CD4-positive, CD25-positive, alpha-beta regulatory T cell (primary cell): ENCODE measurements at regions not wholly inside any gene's neighbourhood (a gene's known extent, or its start where the extent isn't known, plus 50 kb on each side); places are given as distances from the start of the nearest gene placed in this dataset.
A peak's percentile ranks its signal among the peaks of the same experiment; 100 is the strongest.

ENCODE experiments used
- ATAC-seq, 2 donors: fragments of 150-1000 bp; cut with Tn5 transposase; one replicate each; pipeline ENCODE4 v1.10.0; 2021; ENCODE audit warnings: low read depth in 2 of 2, moderate number of reproducible peaks in 2 of 2, moderate library complexity in 1 of 2
- DNase-seq, 3 donors: peaks; one replicate each; pipeline versions ENCODE4 v3.0.0 to v3.0.0-alpha.2; 2012 to 2022; ENCODE audit warnings: mixed read lengths in 1 of 3
- H3K27ac ChIP-seq: one replicate; pipeline ENCODE4 v1.7.0; 2013; ENCODE audit warnings: mild to moderate bottlenecking, low read length; ENCODE audit not compliant: insufficient read depth, poor library complexity, severe bottlenecking
- H3K27me3 ChIP-seq: one replicate; pipeline ENCODE4 v1.7.0; 2013; ENCODE audit warnings: low read length; ENCODE audit not compliant: control insufficient read depth, insufficient read depth
- H3K36me3 ChIP-seq: one replicate; pipeline ENCODE4 v1.7.0; 2013; ENCODE audit warnings: mild to moderate bottlenecking, low read length, moderate library complexity; ENCODE audit not compliant: control insufficient read depth, insufficient read depth
- H3K4me1 ChIP-seq: 2 replicates; pipeline ENCODE4 v1.7.0; 2013; ENCODE audit warnings: mild to moderate bottlenecking, low read length; ENCODE audit not compliant: insufficient read depth, control insufficient read depth, poor library complexity, severe bottlenecking
- H3K4me3 ChIP-seq: one replicate; pipeline ENCODE4 v1.7.0; 2013; ENCODE audit warnings: low read depth, mild to moderate bottlenecking, low read length, moderate library complexity
- H3K9me3 ChIP-seq, 2 experiments: 1 replicate in 1 of 2; 2 replicates in 1 of 2; pipeline ENCODE4 v1.7.0; 2013; ENCODE audit warnings: low read length in 2 of 2, mild to moderate bottlenecking in 1 of 2, moderate library complexity in 1 of 2; ENCODE audit not compliant: control insufficient read depth in 2 of 2
- H3K27ac Mint-ChIP-seq, 3 donors: one replicate each; pipeline ENCODE4 v1.8.0; 2020 to 2022; ENCODE audit warnings: mild to moderate bottlenecking in 3 of 3, mixed read lengths in 3 of 3, moderate library complexity in 2 of 3
- H3K27me3 Mint-ChIP-seq: one replicate; pipeline ENCODE4 v1.8.0; 2022; ENCODE audit warnings: mild to moderate bottlenecking, mixed read lengths
- H3K36me3 Mint-ChIP-seq: one replicate; pipeline ENCODE4 v1.8.0; 2020; ENCODE audit warnings: mixed read lengths
- H3K4me1 Mint-ChIP-seq, 4 donors: one replicate each; pipeline ENCODE4 v1.8.0; 2020 to 2022; ENCODE audit warnings: mixed read lengths in 4 of 4, mild to moderate bottlenecking in 1 of 4
- H3K4me3 Mint-ChIP-seq, 4 donors: one replicate each; pipeline ENCODE4 v1.8.0; 2020 to 2022; ENCODE audit warnings: mild to moderate bottlenecking in 4 of 4, mixed read lengths in 4 of 4, moderate library complexity in 3 of 4
- H3K9me3 Mint-ChIP-seq, 7 donors: one replicate each; pipeline ENCODE4 v1.8.0; 2020 to 2022; ENCODE audit warnings: mixed read lengths in 7 of 7, mild to moderate bottlenecking in 3 of 7, moderate library complexity in 2 of 7

- Mint-ChIP-seq H3K9me3 (peaks cover 0 to 16% (median 3%) of the 10 kb centered on the region in 7 donors), H3K4me1 (no peaks in the 10 kb centered on the region), H3K27ac (no peak overlapping the region), H3K4me3 (no peak overlapping the region), H3K27me3 (no peaks in the 10 kb centered on the region), H3K36me3 (no peaks in the 10 kb centered on the region)
- H3K4me1 ChIP-seq: no peaks in the 10 kb centered on the region
- H3K9me3 ChIP-seq: peaks cover 5 to 6% of the 10 kb centered on the region in 2 experiments
- no peaks in the 10 kb centered on the region for H3K36me3 ChIP-seq
- H3K4me3 ChIP-seq: no peak overlapping the region
- ATAC-seq (no peak), DNase-seq (no peak)
- H3K27ac ChIP-seq: no peak overlapping the region
- no peaks in the 10 kb centered on the region for H3K27me3 ChIP-seq
Measured at GRCh38 chr9:134983074-134983473, 65.4 kb upstream of the FCN1 start.

GRCh38 chr9:134983506-134984371 lies 66.0 kb upstream of the FCN1 start:
- no peak overlapping the region for H3K4me3 ChIP-seq
- DNase-seq (no peak), ATAC-seq (no peak)
- no peak overlapping the region for H3K27ac ChIP-seq
- H3K36me3 Mint-ChIP-seq: no peaks in the 10 kb centered on the region
- no peak overlapping the region for H3K4me3 Mint-ChIP-seq
- no peaks in the 10 kb centered on the region for H3K4me1 ChIP-seq
- no peaks in the 10 kb centered on the region for H3K27me3 ChIP-seq
- no peaks in the 10 kb centered on the region for H3K36me3 ChIP-seq
- peaks cover 5 to 6% of the 10 kb centered on the region in 2 experiments for H3K9me3 ChIP-seq
- H3K27me3 Mint-ChIP-seq: no peaks in the 10 kb centered on the region
- H3K4me1 Mint-ChIP-seq: no peaks in the 10 kb centered on the region
- H3K27ac Mint-ChIP-seq: peak overlapping the region in 1 of 3 donors; percentile 49
- H3K9me3 Mint-ChIP-seq: peaks cover 0 to 18% (median 3%) of the 10 kb centered on the region in 7 donors

GRCh38 chr9:134984372-134985265 lies 66.9 kb upstream of the FCN1 start:
- Mint-ChIP-seq H3K9me3 (peaks cover 0 to 18% (median 3%) of the 10 kb centered on the region in 7 donors), H3K27me3 (no peaks in the 10 kb centered on the region), H3K4me3 (no peak overlapping the region), H3K4me1 (no peaks in the 10 kb centered on the region), H3K36me3 (no peaks in the 10 kb centered on the region), H3K27ac (peak overlapping the region in 1 of 3 donors; percentile 49)
- Histone ChIP-seq H3K27ac (no peak overlapping the region), H3K9me3 (peaks cover 5 to 6% of the 10 kb centered on the region in 2 experiments), H3K36me3 (no peaks in the 10 kb centered on the region), H3K4me3 (no peak overlapping the region), H3K4me1 (no peaks in the 10 kb centered on the region), H3K27me3 (no peaks in the 10 kb centered on the region)
- ATAC-seq (no peak), DNase-seq (no peak)

DNA sequence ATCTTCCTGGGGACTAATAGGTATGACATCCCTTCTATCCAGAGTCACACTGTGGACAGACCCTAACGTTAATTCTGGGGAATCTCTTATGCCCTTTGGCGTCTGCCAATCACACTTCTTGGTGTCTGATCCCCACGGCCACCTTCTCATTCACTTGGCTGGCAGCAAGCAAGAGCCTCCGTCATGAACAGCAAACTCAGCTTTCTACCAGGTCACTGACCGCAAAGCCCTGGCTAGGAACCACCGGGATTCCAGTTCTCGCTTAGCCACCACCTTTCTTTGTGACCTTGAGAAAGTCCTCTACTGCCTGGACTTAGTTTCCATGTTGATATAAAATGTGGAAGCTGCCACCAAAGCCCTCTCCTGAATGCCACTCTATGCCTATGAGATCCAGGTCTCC lies 67.7 kb upstream of the FCN1 start:
- Mint-ChIP-seq H3K4me3 (no peak overlapping the region), H3K27me3 (no peaks in the 10 kb centered on the region), H3K36me3 (no peaks in the 10 kb centered on the region), H3K9me3 (peaks cover 0 to 18% (median 3%) of the 10 kb centered on the region in 7 donors), H3K4me1 (no peaks in the 10 kb centered on the region), H3K27ac (no peak overlapping the region)
- Histone ChIP-seq H3K9me3 (peaks cover 5 to 6% of the 10 kb centered on the region in 2 experiments), H3K4me3 (no peak overlapping the region), H3K27me3 (no peaks in the 10 kb centered on the region), H3K27ac (no peak overlapping the region), H3K36me3 (no peaks in the 10 kb centered on the region), H3K4me1 (no peaks in the 10 kb centered on the region)
- no peak for DNase-seq
- no peak for ATAC-seq

- H3K4me1 Mint-ChIP-seq: no peaks in the 10 kb centered on the region
- ATAC-seq: no peak
- Histone ChIP-seq H3K36me3 (no peaks in the 10 kb centered on the region), H3K4me3 (no peak overlapping the region), H3K27ac (no peak overlapping the region), H3K9me3 (peaks cover 5 to 6% of the 10 kb centered on the region in 2 experiments), H3K4me1 (no peaks in the 10 kb centered on the region), H3K27me3 (no peaks in the 10 kb centered on the region)
- H3K27me3 Mint-ChIP-seq: no peaks in the 10 kb centered on the region
- no peak for DNase-seq
- peaks cover 0 to 18% (median 3%) of the 10 kb centered on the region in 7 donors for H3K9me3 Mint-ChIP-seq
- no peaks in the 10 kb centered on the region for H3K36me3 Mint-ChIP-seq
- no peak overlapping the region for H3K27ac Mint-ChIP-seq
- H3K4me3 Mint-ChIP-seq: no peak overlapping the region
Measured at GRCh38 chr9:134986957-134987356, 69.2 kb upstream of the FCN1 start.

- DNase-seq (no peak), ATAC-seq (no peak)
- H3K4me1 Mint-ChIP-seq: no peaks in the 10 kb centered on the region
- Histone ChIP-seq H3K27me3 (no peaks in the 10 kb centered on the region), H3K36me3 (no peaks in the 10 kb centered on the region), H3K27ac (no peak overlapping the region), H3K9me3 (peaks cover 5 to 6% of the 10 kb centered on the region in 2 experiments), H3K4me3 (no peak overlapping the region), H3K4me1 (no peaks in the 10 kb centered on the region)
- H3K4me3 Mint-ChIP-seq: no peak overlapping the region
- peaks cover 0 to 18% (median 3%) of the 10 kb centered on the region in 7 donors for H3K9me3 Mint-ChIP-seq
- no peaks in the 10 kb centered on the region for H3K27me3 Mint-ChIP-seq
- H3K27ac Mint-ChIP-seq: no peak overlapping the region
- H3K36me3 Mint-ChIP-seq: no peaks in the 10 kb centered on the region
Measured at GRCh38 chr9:134987376-134987775, 69.7 kb upstream of the FCN1 start.

DNA sequence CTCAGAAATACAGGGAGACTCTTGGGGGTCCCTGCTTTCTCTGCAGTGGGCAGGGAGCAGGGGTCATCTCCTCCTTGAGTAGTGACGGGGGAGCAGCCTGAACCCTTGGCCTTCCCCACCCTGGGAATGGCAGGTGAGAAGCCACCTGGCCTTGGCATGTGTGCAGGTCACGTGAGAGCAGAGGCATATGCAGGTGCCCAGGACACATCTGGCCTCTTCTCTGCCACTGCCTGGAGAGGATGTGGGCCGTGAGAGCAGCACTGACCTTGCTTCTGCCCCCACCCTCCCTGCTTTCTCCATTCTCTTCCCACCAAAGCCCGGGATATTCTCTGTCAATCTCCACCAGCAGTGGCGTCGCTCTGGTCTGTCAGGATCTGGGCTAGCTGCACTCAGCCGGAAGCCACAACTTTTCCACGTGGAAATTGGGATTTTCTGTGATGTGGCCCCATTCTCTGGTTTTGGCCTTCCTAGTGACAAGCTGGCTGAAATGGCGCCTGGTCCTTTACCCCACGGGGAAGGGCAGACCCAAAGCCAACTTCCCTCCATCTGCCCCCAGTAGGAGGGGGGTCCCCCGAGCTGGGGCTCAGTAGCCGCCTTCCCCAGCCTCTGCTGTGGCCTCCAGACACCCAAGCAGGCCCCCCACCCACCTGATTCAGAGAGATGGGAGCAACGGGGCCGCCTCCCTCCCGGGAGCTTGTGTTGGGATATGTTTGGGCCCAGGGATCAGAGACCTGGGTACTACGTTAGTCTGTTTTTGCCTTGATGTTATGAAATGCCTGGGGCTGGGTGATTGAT lies 70.4 kb upstream of the FCN1 start:
- Mint-ChIP-seq H3K27ac (no peak overlapping the region), H3K27me3 (no peaks in the 10 kb centered on the region), H3K4me1 (no peaks in the 10 kb centered on the region), H3K9me3 (peaks cover 0 to 18% (median 3%) of the 10 kb centered on the region in 7 donors), H3K4me3 (no peak overlapping the region), H3K36me3 (no peaks in the 10 kb centered on the region)
- Histone ChIP-seq H3K9me3 (peaks cover 5 to 6% of the 10 kb centered on the region in 2 experiments), H3K27me3 (no peaks in the 10 kb centered on the region), H3K27ac (no peak overlapping the region), H3K36me3 (no peaks in the 10 kb centered on the region), H3K4me3 (no peak overlapping the region), H3K4me1 (no peaks in the 10 kb centered on the region)
- ATAC-seq: no peak
- no peak for DNase-seq
